HG03342 (cell line): ENCODE measurements at regions not wholly inside any gene's neighbourhood (a gene's known extent, or its start where the extent isn't known, plus 50 kb on each side); places are given as distances from the start of the nearest gene placed in this dataset.

Experiments
- ATAC-seq: cut with Tn5 transposase; IDR thresholded peaks from one replicate; pipeline ENCODE4 v1.9.1; 2021; ENCODE audit warnings: mild to moderate bottlenecking, moderate library complexity; ENCODE audit not compliant: unreplicated experiment

DNA sequence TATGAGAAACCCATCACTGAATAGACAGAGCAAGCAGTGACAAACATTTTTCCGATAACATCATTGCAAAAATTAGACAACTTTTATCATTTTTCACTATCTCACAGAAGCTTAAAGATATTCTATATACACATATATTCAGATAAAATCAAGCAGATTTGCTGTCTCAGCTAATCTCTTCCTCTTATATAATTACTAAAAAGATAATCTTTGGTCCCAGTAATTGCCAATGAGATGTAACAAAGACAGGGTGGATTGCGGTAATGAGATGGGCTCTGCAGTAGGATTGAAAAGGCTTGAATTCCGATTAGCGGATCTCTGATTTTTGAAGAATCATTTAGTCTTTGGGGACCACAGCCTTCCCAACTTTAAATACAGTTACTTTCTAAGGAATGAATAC, 63.5 kb downstream of the SYT4 start:
- no peak for ATAC-seq

DNA sequence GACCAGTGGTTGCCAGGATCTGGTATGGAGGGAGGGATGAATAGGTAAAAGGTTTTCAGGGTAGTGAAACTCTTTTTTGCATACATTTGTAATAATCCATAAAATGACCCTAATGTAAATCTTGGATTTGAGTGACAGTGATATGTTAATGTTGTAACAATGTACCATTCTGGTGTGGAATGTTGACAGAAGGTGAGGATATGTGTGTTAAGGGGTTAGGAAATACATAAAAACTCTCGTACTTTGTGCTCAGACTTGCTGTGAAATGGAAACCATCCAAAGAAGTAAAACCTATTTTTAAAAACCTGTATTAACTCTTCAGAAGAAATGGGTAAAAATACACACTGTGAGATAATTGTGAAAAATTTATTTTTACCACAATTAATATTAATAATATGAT, 66.2 kb downstream of the SYT4 start:
- ATAC-seq, result no peak

DNA sequence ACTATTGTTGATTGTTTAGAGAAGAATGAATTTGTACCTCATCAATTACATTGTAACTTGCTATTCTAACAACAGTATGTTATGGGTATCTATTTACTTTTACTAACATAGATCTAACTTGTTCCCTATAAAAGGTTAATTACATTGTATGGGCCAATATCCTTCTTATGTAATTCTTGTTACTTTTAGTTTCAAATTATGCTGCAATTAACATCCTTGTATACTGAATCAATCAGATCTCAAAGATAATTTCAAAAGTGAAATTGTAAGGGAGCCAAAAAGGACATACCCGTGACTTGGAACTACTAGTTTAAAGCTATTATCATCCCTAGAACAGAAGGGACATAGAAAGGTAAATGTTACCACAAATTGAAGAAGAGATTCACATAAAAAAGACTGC, 79.9 kb upstream of the RIT2 start:
- no peak for ATAC-seq

DNA sequence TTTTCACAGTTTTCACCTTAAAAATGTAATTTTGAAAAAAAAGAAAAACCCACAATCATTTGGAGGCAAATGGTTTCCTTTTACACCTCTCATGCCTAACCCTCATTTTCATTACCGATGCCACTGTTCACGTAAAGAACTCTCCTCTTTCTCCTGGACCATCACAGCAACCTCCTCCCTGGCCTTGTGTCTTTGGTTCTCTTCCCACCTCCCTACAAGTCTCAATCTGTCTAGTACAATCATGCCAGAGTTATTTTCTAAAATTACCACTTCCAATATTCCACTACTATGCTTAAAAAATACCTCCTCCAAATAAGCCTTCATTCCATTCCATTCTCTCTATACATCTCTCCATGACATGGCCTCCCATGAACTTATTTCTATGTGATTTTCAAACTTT, 77.9 kb upstream of the RIT2 start:
- ATAC-seq, result no peak

DNA sequence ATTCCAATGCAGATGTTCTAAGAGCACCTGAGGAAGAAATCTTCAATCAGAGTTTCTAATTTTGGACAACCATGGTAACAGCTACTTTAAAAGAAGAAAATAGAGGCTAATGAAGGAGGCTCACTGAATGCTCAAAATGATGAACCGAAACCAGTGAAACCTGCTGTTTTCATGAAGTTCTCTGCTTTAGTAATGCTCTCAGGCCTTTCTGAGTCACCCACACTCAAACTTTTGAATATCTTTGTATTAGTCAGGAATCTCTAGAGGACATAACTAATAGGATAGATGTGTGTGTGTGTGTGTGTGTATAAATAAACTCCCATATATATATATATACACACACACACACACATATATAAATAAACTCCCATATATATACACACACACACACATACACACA, 76.9 kb upstream of the RIT2 start:
- peak; percentile 84 for ATAC-seq

DNA sequence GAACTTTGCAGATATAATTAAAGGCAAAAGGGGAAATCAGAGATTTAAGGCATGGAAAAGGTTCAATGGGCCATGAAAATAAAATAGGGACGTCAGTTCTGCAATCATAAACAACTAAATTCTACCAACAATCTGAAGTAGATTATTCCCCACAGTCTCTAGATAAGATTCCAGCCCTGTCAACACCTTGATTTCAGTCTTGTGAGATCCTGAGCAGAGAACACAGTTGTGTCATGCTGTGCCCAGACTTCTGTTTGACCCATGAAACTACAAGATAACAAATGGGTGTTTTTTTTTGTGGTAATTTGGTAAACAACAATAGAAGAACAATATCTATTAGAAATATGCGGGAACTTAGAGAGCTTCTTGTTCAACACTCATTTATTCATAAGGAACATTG, 66.2 kb upstream of the RIT2 start:
- ATAC-seq, result no peak

DNA sequence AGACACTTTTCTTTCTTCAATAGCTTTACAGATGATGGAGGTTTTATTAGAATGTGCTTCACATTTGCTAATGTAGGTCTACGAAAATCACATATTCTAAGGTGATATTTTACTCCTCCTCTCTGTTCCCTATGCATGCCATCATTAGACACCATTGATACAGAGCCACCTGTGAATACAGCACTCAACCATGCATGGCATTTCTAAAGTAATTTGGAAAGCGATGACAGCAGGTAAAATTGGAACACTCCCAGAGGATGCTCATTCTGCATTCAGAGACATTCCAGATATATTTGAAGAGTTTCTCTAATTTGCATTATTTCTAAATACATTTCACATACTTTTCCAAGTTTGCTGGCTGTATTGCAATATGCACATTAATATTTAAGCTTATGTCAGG, 65.3 kb upstream of the RIT2 start:
- ATAC-seq, result no peak

DNA sequence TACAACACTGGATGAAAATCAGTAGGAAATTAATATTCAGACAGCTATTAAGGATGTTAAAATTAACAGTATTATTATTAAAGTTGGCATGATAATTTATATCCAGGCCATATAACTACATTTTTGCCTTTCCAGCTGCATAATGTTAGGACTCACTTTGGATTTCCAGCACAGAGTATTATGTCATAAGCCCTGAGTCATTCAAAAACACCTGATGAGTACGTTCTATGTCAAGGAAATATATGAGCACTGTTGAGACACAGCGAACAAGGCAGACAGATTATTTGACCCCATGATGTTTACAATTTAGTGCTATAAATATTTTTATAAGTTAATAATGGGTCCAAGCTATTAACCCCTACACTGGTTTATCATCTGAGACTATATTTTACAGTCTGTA, 59.8 kb upstream of the RIT2 start:
- no peak for ATAC-seq

DNA sequence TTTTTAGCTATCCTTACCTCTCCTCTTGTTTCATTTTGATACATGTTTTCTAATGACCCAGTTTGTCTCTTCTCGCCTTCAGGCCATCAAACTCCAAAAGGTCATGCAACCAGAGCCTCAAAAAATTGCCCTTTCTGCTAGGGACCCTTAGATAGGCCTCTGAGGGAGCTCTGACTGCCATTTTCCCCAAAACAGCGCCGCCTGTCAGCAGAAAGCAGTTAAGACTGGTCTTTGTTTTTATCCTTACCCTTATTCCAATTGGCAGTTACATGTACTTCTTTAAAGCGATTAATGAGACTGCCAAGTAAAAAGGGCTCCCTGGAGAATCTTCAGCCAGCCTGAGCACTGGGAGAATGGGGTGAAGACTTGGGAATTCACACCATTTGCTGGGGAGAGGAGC, 55.1 kb upstream of the RIT2 start:
- ATAC-seq, result no peak
